ENCODE measurements at regions not wholly inside any gene's neighbourhood (a gene's known extent, or its start where the extent isn't known, plus 50 kb on each side); places are given as distances from the start of the nearest gene placed in this dataset.

DNA sequence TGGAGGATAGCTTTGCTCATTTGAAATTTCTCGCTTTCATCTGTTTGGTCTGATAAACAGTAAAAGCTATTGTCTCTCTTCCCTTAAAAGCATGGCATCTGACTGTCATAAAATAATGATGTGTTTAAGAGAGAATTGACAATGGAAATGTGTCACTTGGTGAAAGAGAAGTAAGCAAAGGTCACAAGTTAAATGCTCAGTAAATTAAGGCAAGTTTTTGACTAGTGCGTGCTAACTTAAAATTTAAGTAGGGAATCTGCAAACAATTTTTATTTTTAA lies 161.6 kb upstream of the ANKRD50 start:
- Histone ChIP-seq H3F3A (ENCODE audit: control insufficient read depth, insufficient read depth) (no peaks in the 10 kb centered on the region), H3K9me3 (ENCODE audit: control insufficient read depth, insufficient read depth, low read length) (no peaks in the 10 kb centered on the region), H3K4me1 (ENCODE audit: control insufficient read depth, low read length) (no peaks in the 10 kb centered on the region), H4K20me1 (ENCODE audit: control insufficient read depth, insufficient read depth, low read depth, low read length) (no peaks in the 10 kb centered on the region), H3K4me2 (ENCODE audit: low read length) (no peak overlapping the region), H3K4me3 (ENCODE audit: low read length) (no peak overlapping the region), H3K79me2 (ENCODE audit: control insufficient read depth, low read length) (no peaks in the 10 kb centered on the region), H3K27me3 (ENCODE audit: control insufficient read depth, low read length) (no peaks in the 10 kb centered on the region), H3K27ac (ENCODE audit: low read depth, low read length) (no peak overlapping the region), H3K36me3 (ENCODE audit: control insufficient read depth, low read length) (no peaks in the 10 kb centered on the region), H3K9me2 (replicated peaks; ENCODE audit: control insufficient read depth, low read length) (no peaks in the 10 kb centered on the region)
- TF ChIP-seq, protein P1, sequence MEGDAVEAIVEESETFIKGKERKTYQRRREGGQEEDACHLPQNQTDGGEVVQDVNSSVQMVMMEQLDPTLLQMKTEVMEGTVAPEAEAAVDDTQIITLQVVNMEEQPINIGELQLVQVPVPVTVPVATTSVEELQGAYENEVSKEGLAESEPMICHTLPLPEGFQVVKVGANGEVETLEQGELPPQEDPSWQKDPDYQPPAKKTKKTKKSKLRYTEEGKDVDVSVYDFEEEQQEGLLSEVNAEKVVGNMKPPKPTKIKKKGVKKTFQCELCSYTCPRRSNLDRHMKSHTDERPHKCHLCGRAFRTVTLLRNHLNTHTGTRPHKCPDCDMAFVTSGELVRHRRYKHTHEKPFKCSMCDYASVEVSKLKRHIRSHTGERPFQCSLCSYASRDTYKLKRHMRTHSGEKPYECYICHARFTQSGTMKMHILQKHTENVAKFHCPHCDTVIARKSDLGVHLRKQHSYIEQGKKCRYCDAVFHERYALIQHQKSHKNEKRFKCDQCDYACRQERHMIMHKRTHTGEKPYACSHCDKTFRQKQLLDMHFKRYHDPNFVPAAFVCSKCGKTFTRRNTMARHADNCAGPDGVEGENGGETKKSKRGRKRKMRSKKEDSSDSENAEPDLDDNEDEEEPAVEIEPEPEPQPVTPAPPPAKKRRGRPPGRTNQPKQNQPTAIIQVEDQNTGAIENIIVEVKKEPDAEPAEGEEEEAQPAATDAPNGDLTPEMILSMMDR (IDR thresholded peaks at IDR 0.05; ENCODE audit: low read depth, low read length, poor library complexity, severe bottlenecking): no peak
- TF ChIP-seq EZH2phosphoT487 (IDR thresholded peaks at IDR 0.05; ENCODE audit: borderline replicate concordance, low read length): no peak

DNA sequence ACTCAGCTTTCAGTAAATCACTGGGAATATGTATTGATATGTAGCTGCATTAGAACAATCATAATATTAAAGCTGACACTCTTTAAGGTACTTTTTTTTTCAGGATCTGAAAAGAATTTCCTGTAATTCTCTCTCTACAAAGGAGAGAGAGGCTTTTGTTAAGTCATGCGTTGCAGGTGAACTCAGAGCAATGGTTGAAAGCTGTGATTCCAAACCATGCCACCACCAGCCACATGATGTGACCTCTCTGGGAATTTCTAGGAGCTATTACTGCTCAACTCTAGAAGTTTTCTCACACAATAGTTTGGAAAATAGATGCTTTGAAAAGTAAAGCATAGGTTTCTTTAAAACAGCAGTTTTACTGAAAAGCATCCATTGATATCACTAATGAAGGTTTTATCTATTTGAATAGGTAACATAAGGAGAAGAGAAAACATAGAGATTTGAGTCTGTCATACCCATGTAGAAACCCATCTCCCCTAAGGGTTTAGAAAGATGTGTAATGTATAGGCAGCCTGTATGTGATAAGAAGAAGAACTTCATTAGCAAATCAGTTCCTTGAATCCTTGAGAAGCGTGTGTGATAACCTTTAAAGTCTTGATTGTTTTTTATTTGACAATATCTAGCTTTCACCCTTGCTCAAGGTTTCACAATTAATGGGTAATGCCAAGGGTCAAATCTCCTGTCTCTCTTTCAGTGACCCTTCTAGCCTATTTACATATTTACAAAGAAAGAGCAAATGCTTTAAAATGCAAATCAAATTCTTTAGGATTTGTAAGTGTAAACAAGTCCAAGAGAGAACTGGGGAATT lies 161.0 kb upstream of the ANKRD50 start:
- H3K4me1 ChIP-seq (ENCODE audit: control insufficient read depth, low read length): no peaks in the 10 kb centered on the region
- no peaks in the 10 kb centered on the region for H3K79me2 ChIP-seq (ENCODE audit: control insufficient read depth, low read length)
- no peak overlapping the region for H3K4me3 ChIP-seq (ENCODE audit: low read length)
- no peaks in the 10 kb centered on the region for H4K20me1 ChIP-seq (ENCODE audit: control insufficient read depth, insufficient read depth, low read depth, low read length)
- H3F3A ChIP-seq (ENCODE audit: control insufficient read depth, insufficient read depth): no peaks in the 10 kb centered on the region
- no peaks in the 10 kb centered on the region for H3K27me3 ChIP-seq (ENCODE audit: control insufficient read depth, low read length)
- no peaks in the 10 kb centered on the region for H3K9me3 ChIP-seq (ENCODE audit: control insufficient read depth, insufficient read depth, low read length)
- TF ChIP-seq, protein P1 (IDR thresholded peaks at IDR 0.05; ENCODE audit: low read depth, low read length, poor library complexity, severe bottlenecking): no peak
- TF ChIP-seq EZH2phosphoT487 (IDR thresholded peaks at IDR 0.05; ENCODE audit: borderline replicate concordance, low read length): no peak
- H3K4me2 ChIP-seq (ENCODE audit: low read length): no peak overlapping the region
- no peak overlapping the region for H3K27ac ChIP-seq (ENCODE audit: low read depth, low read length)
- no peaks in the 10 kb centered on the region for H3K36me3 ChIP-seq (ENCODE audit: control insufficient read depth, low read length)
- no peaks in the 10 kb centered on the region for H3K9me2 ChIP-seq (replicated peaks; ENCODE audit: control insufficient read depth, low read length)

DNA sequence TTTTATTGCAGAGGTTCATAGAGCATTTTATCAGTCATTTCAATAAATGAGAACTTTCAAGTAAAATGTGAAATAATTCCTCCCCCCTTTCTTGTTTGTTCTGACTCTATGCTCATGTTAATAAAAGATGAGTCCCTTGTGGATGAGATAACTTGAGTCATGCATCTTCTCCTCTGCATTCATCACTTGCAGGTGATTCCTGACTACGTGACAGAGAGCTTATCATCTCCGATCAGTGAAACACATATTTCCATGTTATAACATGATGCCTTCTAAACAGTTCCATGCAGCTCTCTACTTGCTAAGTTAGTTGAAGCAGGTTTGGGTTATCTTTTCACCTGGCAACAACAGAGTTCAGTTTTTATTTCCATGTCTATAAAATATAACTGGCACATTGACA lies 160.1 kb upstream of the ANKRD50 start:
- Histone ChIP-seq H3K79me2 (ENCODE audit: control insufficient read depth, low read length) (no peaks in the 10 kb centered on the region), H3K9me3 (ENCODE audit: control insufficient read depth, insufficient read depth, low read length) (no peaks in the 10 kb centered on the region), H3K27ac (ENCODE audit: low read depth, low read length) (no peak overlapping the region), H3K27me3 (ENCODE audit: control insufficient read depth, low read length) (no peaks in the 10 kb centered on the region), H3K9me2 (replicated peaks; ENCODE audit: control insufficient read depth, low read length) (no peaks in the 10 kb centered on the region), H3K4me3 (ENCODE audit: low read length) (no peak overlapping the region), H3K4me1 (ENCODE audit: control insufficient read depth, low read length) (no peaks in the 10 kb centered on the region), H4K20me1 (ENCODE audit: control insufficient read depth, insufficient read depth, low read depth, low read length) (no peaks in the 10 kb centered on the region), H3K4me2 (ENCODE audit: low read length) (no peak overlapping the region), H3F3A (ENCODE audit: control insufficient read depth, insufficient read depth) (no peaks in the 10 kb centered on the region), H3K36me3 (ENCODE audit: control insufficient read depth, low read length) (no peaks in the 10 kb centered on the region)
- TF ChIP-seq EZH2phosphoT487 (IDR thresholded peaks at IDR 0.05; ENCODE audit: borderline replicate concordance, low read length): no peak
- TF ChIP-seq, protein P1 (IDR thresholded peaks at IDR 0.05; ENCODE audit: low read depth, low read length, poor library complexity, severe bottlenecking): no peak

Measured in DOHH2 (cell line).